OCI-LY7 (cell line): ENCODE measurements at regions not wholly inside any gene's neighbourhood (a gene's known extent, or its start where the extent isn't known, plus 50 kb on each side); places are given as distances from the start of the nearest gene placed in this dataset.

Experiments used
- CTCF ChIP-seq: fragments of 200-600 bp; sonication (generic); conservative IDR thresholded peaks from 2 replicates; pipeline ENCODE4 v1.5.1; 2014; ENCODE audit warnings: mild to moderate bottlenecking, antibody characterized with exemption, low read length, moderate library complexity, mixed read lengths
- EZH2phosphoT487 ChIP-seq: fragments of 200-600 bp; sonication (generic); IDR thresholded peaks from 2 replicates; pipeline ENCODE4 v1.6.1; 2018; ENCODE audit warnings: low read depth, borderline replicate concordance, mild to moderate bottlenecking, mixed run types, antibody characterized with exemption, low read length, moderate library complexity, mixed read lengths

GRCh38 chr13:34363266-34363665 is 545.3 kb downstream of the RFC3 start:
- TF ChIP-seq CTCF (no peak), EZH2phosphoT487 (no peak)
